Neural crest cell (in vitro differentiated cells): ENCODE measurements at regions not wholly inside any gene's neighbourhood (a gene's known extent, or its start where the extent isn't known, plus 50 kb on each side); places are given as distances from the start of the nearest gene placed in this dataset.
A peak's percentile ranks its signal among the peaks of the same experiment; 100 is the strongest.

Experiments
- DNase-seq: peaks from one replicate; pipeline ENCODE4 v3.0.0; 2021; ENCODE audit warnings: low read depth, mixed read lengths, low spot score
- H3K27ac Mint-ChIP-seq: one replicate; pipeline ENCODE4 v1.8.0; 2021; ENCODE audit warnings: mild to moderate bottlenecking, mixed read lengths; ENCODE audit not compliant: unreplicated experiment
- H3K27me3 Mint-ChIP-seq: 2 replicates; pipeline ENCODE4 v1.8.0; 2021; ENCODE audit warnings: low read depth, mild to moderate bottlenecking, mixed read lengths
- H3K36me3 Mint-ChIP-seq: 2 replicates; pipeline ENCODE4 v1.8.0; 2021; ENCODE audit warnings: low read depth, mild to moderate bottlenecking, mixed read lengths
- H3K4me1 Mint-ChIP-seq: 2 replicates; pipeline ENCODE4 v1.8.0; 2021; ENCODE audit warnings: mixed read lengths
- H3K4me3 Mint-ChIP-seq: one replicate; pipeline ENCODE4 v1.8.0; 2021; ENCODE audit warnings: mild to moderate bottlenecking, mixed read lengths
- H3K9me3 Mint-ChIP-seq: 2 replicates; pipeline ENCODE4 v1.8.0; 2021; ENCODE audit warnings: mixed read lengths
- TF ChIP-seq, protein P1 (sequence below): fragments of 200-600 bp; sonication (generic); conservative IDR thresholded peaks from 2 replicates; pipeline ENCODE4 v1.5.0; 2021; ENCODE audit warnings: antibody characterized with exemption, mild to moderate bottlenecking

DNA sequence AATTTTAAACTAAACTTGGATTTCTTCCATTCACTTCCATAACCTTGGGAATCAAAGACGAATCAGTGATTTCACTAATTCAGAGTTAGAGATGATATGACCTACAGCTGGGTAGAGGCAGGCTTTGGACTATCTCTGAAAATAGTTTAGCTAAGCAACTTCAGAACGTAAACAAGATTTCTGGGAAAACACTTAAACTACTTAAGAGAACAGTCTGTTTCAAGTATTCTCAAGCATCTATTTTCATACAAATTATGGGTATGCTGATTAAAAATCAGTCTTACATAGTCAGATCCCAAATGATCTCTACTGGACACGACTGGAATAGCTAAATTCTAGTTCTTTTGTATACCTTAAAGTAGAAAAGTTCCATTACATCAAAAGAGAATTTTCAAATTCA, 179.9 kb downstream of the PLCE1 start:
- no peaks in the 10 kb centered on the region for H3K9me3 Mint-ChIP-seq
- H3K27me3 Mint-ChIP-seq = no peaks in the 10 kb centered on the region
- TF ChIP-seq, protein P1, sequence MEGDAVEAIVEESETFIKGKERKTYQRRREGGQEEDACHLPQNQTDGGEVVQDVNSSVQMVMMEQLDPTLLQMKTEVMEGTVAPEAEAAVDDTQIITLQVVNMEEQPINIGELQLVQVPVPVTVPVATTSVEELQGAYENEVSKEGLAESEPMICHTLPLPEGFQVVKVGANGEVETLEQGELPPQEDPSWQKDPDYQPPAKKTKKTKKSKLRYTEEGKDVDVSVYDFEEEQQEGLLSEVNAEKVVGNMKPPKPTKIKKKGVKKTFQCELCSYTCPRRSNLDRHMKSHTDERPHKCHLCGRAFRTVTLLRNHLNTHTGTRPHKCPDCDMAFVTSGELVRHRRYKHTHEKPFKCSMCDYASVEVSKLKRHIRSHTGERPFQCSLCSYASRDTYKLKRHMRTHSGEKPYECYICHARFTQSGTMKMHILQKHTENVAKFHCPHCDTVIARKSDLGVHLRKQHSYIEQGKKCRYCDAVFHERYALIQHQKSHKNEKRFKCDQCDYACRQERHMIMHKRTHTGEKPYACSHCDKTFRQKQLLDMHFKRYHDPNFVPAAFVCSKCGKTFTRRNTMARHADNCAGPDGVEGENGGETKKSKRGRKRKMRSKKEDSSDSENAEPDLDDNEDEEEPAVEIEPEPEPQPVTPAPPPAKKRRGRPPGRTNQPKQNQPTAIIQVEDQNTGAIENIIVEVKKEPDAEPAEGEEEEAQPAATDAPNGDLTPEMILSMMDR = no peak
- H3K36me3 Mint-ChIP-seq = no peaks in the 10 kb centered on the region
- no peak overlapping the region for H3K4me3 Mint-ChIP-seq
- DNase-seq = no peak
- H3K4me1 Mint-ChIP-seq = no peaks in the 10 kb centered on the region
- H3K27ac Mint-ChIP-seq = no peak overlapping the region

DNA sequence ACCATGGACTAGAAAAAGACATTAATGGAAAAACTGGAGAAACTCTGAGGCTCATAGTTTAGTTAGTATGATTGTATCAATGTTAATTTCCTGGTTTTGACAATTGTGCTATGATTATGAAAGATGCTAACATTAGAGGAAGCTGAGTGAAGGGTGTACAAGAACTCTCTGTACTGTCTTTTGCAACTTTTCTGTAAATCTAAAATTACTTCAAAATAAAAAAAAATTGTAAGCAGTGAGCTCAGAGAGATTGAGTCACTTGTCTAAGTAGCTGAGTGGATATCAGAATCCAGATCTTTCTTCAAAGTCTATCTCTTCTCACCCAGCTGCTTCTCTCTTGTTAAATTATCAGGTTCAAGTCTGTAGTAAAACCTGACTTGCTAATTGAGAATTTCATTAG, 181.1 kb downstream of the PLCE1 start:
- Mint-ChIP-seq H3K4me3 (no peak overlapping the region), H3K27me3 (no peaks in the 10 kb centered on the region), H3K27ac (no peak overlapping the region), H3K9me3 (no peaks in the 10 kb centered on the region), H3K4me1 (no peaks in the 10 kb centered on the region), H3K36me3 (no peaks in the 10 kb centered on the region)
- no peak for DNase-seq
- TF ChIP-seq, protein P1 = no peak

DNA sequence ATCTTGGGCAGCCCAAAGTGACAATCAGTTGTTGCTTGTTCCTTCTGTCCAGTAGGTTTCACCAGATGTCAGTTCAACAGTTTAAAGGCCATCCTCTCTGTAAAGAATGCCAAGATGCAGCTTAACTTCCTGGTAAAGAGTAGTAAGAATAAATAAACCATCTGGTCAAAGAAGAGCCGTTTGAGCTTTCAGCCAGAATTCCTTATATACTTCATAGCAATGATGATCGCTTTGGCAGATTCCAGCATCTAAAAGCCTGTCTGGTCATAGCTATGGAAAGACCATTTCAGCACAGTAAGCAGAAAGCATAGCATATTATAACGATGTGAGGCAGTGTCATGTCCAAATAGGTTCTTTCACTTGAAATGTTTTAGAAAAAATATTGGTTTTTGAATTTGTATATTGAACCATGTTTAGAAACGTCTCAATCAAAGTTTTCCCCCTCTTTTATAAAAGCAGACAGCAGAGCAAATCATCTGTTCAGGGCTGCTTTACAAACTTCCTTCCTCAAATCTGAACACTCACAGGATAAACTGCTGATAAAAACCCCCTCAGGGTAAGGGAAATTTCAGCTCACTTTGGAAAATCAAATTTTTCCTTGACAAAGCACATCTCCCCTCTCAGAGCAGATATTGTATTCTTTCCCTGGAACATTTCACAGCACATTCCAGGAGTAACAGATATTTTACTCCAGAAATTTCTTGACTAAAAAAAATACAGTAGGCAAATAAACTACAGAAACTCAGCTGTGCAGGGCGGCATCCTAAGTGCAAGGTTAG, 184.1 kb downstream of the NOC3L start:
- Mint-ChIP-seq H3K4me1 (no peaks in the 10 kb centered on the region), H3K9me3 (no peaks in the 10 kb centered on the region), H3K4me3 (no peak overlapping the region), H3K36me3 (no peaks in the 10 kb centered on the region), H3K27ac (no peak overlapping the region), H3K27me3 (no peaks in the 10 kb centered on the region)
- TF ChIP-seq, protein P1 = no peak
- no peak for DNase-seq

DNA sequence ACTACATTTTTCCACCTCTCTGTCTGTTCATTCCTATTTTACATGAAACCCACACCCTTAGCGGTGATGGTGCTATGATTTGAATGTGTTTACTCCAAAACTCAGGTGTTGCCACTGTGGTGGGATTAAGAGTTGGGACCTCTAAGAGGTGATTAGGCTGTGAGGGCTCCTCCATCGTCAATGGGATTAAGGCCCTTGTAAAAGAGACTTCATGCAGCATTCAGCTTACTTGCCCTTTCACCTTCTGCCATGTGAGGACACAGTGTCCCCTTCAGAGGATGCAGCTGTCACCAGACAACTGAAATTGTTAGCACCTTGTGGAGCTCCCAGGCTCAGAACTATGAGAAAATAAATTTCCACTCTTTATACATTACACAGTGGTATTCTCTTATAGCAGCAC, 182.2 kb downstream of the NOC3L start:
- no peaks in the 10 kb centered on the region for H3K9me3 Mint-ChIP-seq

DNA sequence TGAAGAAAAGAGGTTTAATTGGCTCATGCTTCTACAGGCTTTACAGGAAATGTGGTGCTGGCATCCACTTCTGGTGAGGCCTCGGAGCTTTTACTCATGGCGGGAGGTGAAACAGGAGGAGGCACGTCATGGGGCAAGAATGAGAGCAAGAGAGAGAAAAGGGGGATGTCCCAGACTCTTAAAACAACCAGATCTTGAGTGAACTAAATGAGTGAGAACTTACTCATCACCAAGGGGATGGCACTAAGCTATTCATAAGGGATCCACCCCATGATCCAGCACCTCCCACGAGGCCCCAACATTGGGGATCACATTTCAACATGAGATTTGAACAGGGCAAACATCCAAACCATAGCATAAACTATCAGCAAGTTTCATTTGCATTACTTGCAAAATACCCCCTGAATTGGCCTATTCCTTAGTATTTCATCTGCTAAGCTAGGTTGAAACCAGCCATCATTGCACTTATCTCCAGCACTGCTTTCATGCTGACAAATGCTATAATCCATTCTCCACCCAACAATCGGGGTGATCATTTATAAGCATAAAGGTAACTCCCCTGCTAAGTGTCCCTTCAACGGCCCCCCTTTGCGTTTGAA, 179.0 kb downstream of the NOC3L start:
- Mint-ChIP-seq H3K4me3 (no peak overlapping the region), H3K4me1 (no peaks in the 10 kb centered on the region), H3K27me3 (no peaks in the 10 kb centered on the region), H3K9me3 (no peaks in the 10 kb centered on the region), H3K36me3 (no peaks in the 10 kb centered on the region), H3K27ac (peak overlapping the region; percentile 86)
- TF ChIP-seq, protein P1 = no peak
- no peak for DNase-seq

More for the DNA sequence above, 182.2 kb downstream of the NOC3L start:
- no peaks in the 10 kb centered on the region for H3K36me3 Mint-ChIP-seq
- TF ChIP-seq, protein P1 = no peak
- DNase-seq = no peak
- no peaks in the 10 kb centered on the region for H3K27me3 Mint-ChIP-seq
- H3K4me1 Mint-ChIP-seq = no peaks in the 10 kb centered on the region
- H3K27ac Mint-ChIP-seq = no peak overlapping the region
- no peak overlapping the region for H3K4me3 Mint-ChIP-seq
